ENCODE measurements at regions not wholly inside any gene's neighbourhood (a gene's known extent, or its start where the extent isn't known, plus 50 kb on each side); places are given as distances from the start of the nearest gene placed in this dataset.
A peak's percentile ranks its signal among the peaks of the same experiment; 100 is the strongest.

DNA sequence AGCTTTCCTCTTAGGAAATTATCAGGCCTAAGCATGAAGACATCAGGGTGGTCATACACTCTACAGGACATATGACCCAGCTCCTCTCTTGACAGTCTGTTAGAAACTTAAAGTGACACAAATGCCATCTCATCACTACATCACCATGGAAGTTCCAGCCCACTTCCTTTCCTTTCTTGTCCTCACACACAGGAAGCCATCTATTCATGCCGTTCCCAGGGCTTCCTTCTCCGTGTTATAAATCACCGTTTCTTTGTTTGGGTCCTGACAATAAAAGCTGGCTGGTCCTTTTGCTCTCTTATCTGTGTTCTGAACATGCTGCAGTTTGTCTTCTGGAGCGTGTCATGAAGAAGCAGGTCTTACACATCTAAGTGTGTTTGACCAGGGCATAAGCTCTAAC lies 692.1 kb upstream of the CELF4 start:
- CTCF ChIA-PET = no interaction called here
- POLR2A ChIA-PET = no interaction called here
- H3K27ac Mint-ChIP-seq = no peak overlapping the region

DNA sequence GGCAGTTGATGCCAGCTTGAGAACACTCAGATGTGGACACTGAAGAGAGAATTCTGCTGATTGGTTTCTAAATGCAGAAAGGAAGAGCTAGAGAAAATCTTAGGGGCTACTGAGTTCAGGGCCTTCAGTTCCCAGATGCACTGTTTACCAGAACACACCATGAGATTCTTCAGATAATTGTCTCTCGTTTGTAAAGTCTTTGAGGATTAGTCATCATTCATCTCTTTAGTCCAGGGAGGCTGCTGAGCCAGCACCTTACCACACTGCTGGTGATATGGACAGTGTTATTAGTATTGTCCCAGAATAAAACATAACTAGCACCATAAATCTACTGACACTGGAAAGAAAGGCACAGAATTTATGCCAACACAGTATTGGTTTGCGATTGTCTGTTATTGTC lies 690.8 kb upstream of the CELF4 start:
- CTCF ChIA-PET = no interaction called here
- H3K27ac Mint-ChIP-seq = no peak overlapping the region
- POLR2A ChIA-PET = no interaction called here

More for the DNA sequence above, 692.1 kb upstream of the CELF4 start:
- no peak overlapping the region for H3K27ac ChIP-seq (ENCODE audit: low read length)
- H3K4me3 ChIP-seq (ENCODE audit: control insufficient read depth in 1 of 2, extremely low read depth in 1 of 2, low read length in 1 of 2) = no peak overlapping the region
- no peaks in the 10 kb centered on the region for H3K36me3 ChIP-seq (ENCODE audit: control insufficient read depth in 2 of 2, extremely low read depth in 1 of 2, insufficient read depth in 1 of 2, low read length in 1 of 2)
- H3K27me3 ChIP-seq (replicated peaks in 1 of 2; ENCODE audit: control insufficient read depth in 2 of 2, extremely low read depth in 1 of 2, insufficient read depth in 2 of 2, low read length in 1 of 2) = no peaks in the 10 kb centered on the region
- no peak for DNase-seq
- Mint-ChIP-seq H3K27me3 (no peaks in the 10 kb centered on the region), H3K4me3 (no peak overlapping the region), H3K9me3 (peaks cover 0 to 8% (median 6%) of the 10 kb centered on the region in 3 donors), H3K36me3 (no peaks in the 10 kb centered on the region), H3K4me1 (no peaks in the 10 kb centered on the region)
- H3K9me3 ChIP-seq = no peaks in the 10 kb centered on the region
- peak in 1 of 4 experiments; percentile 23 for ATAC-seq (replicated peaks in 1 of 4)
- no peaks in the 10 kb centered on the region for H3K4me1 ChIP-seq (ENCODE audit: control insufficient read depth in 1 of 2, extremely low read depth in 1 of 2, insufficient read depth in 2 of 2, low read length in 2 of 2)
- 6% methylated on average over 3 of the region's 4 CpGs for WGBS (ENCODE audit: insufficient coverage)

DNA sequence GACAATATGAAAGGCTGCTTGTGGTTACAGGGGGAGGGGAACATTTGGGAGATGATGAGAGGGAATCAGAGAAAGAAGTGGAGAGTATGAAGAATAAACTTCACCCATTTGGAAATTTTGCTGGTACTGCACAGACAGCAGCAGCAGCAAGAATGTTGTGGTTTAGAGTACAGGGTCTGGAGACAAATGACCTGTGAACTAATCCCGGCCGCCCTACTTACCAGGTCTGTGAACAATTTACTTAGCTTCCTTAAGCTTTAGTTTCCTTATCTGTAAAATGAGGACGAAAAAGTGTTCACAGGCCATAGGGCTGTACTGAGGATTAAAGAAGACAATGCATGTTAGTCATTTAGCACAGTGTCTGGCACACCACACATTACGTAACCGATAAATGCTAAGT lies 685.4 kb upstream of the CELF4 start:
- DNase-seq (no peak), ATAC-seq (replicated peaks in 1 of 4) (no peak)
- Mint-ChIP-seq H3K4me3 (no peak overlapping the region), H3K27me3 (no peaks in the 10 kb centered on the region), H3K9me3 (peaks cover 0 to 4% (median 3%) of the 10 kb centered on the region in 3 donors), H3K27ac (no peak overlapping the region), H3K4me1 (no peaks in the 10 kb centered on the region), H3K36me3 (no peaks in the 10 kb centered on the region)
- Histone ChIP-seq H3K4me1 (ENCODE audit: control insufficient read depth in 1 of 2, extremely low read depth in 1 of 2, insufficient read depth in 2 of 2, low read length in 2 of 2) (no peaks in the 10 kb centered on the region), H3K9me3 (no peaks in the 10 kb centered on the region), H3K4me3 (ENCODE audit: control insufficient read depth in 1 of 2, extremely low read depth in 1 of 2, low read length in 1 of 2) (no peak overlapping the region), H3K36me3 (ENCODE audit: control insufficient read depth in 2 of 2, extremely low read depth in 1 of 2, insufficient read depth in 1 of 2, low read length in 1 of 2) (no peaks in the 10 kb centered on the region), H3K27ac (ENCODE audit: low read length) (no peak overlapping the region), H3K27me3 (replicated peaks in 1 of 2; ENCODE audit: control insufficient read depth in 2 of 2, extremely low read depth in 1 of 2, insufficient read depth in 2 of 2, low read length in 1 of 2) (no peaks in the 10 kb centered on the region)
- POLR2A ChIA-PET = no interaction called here
- CTCF ChIA-PET = no interaction called here
- no CpG with 5 or more reads among the region's 5 CpGs for WGBS (ENCODE audit: insufficient coverage)

More for the DNA sequence above, 690.8 kb upstream of the CELF4 start:
- ATAC-seq (replicated peaks in 1 of 4) = no peak
- Histone ChIP-seq H3K4me1 (ENCODE audit: control insufficient read depth in 1 of 2, extremely low read depth in 1 of 2, insufficient read depth in 2 of 2, low read length in 2 of 2) (no peaks in the 10 kb centered on the region), H3K9me3 (no peaks in the 10 kb centered on the region), H3K27me3 (replicated peaks in 1 of 2; ENCODE audit: control insufficient read depth in 2 of 2, extremely low read depth in 1 of 2, insufficient read depth in 2 of 2, low read length in 1 of 2) (no peaks in the 10 kb centered on the region), H3K4me3 (ENCODE audit: control insufficient read depth in 1 of 2, extremely low read depth in 1 of 2, low read length in 1 of 2) (no peak overlapping the region), H3K27ac (ENCODE audit: low read length) (no peak overlapping the region), H3K36me3 (ENCODE audit: control insufficient read depth in 2 of 2, extremely low read depth in 1 of 2, insufficient read depth in 1 of 2, low read length in 1 of 2) (no peaks in the 10 kb centered on the region)
- WGBS (ENCODE audit: insufficient coverage) = 83% methylated on average over 1 of the region's 2 CpGs
- H3K4me3 Mint-ChIP-seq = no peak overlapping the region
- H3K9me3 Mint-ChIP-seq = peaks cover 0 to 11% (median 6%) of the 10 kb centered on the region in 3 donors
- H3K4me1 Mint-ChIP-seq = no peaks in the 10 kb centered on the region
- no peak for DNase-seq
- H3K36me3 Mint-ChIP-seq = no peaks in the 10 kb centered on the region
- no peaks in the 10 kb centered on the region for H3K27me3 Mint-ChIP-seq

DNA sequence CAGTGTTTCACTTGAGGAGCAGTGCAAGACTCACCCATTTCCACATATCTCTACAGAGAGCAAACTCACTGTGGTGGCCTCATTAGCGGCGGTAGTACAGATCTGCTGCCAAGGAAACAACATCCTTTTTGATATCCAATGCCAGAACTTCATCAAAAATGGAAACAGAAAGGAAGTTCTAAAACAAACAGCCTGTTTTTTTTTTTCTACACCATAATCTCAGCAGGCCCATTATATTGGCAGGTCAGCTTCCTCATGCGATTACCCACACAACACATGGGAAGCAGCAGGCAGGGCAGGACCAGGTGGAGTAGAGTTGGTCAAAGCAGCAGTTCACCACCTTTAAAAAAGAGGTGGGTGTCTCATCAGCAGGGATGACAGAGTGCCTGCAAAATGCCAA lies 678.9 kb upstream of the CELF4 start:
- 92% methylated on average over 2 of the region's 3 CpGs for WGBS (ENCODE audit: insufficient coverage)
- no peaks in the 10 kb centered on the region for H3K9me3 ChIP-seq

DNA sequence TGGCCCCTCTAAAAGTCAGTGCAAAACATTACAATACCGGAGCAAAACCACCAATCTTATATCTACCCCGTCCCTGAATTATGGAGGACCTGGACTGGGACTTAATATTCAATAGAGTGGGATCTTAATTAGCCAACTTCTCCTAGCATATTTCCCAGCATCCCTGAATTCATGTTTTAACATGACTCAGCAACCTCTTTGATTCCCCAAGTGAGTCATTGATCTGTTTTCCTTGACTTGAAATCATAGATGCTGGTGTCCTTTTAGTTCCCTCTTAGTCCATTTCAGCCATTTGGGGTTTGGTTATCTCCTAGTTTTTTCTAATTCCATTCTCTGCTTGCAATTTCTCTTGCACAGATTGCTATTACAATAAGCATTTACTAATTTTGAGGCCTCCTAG lies 677.7 kb upstream of the CELF4 start:
- no peak overlapping the region for H3K4me3 ChIP-seq (ENCODE audit: control insufficient read depth in 1 of 2, extremely low read depth in 1 of 2, low read length in 1 of 2)
- Mint-ChIP-seq H3K9me3 (peaks cover 8 to 21% (median 9%) of the 10 kb centered on the region in 3 donors), H3K27me3 (no peaks in the 10 kb centered on the region), H3K4me3 (no peak overlapping the region), H3K27ac (no peak overlapping the region), H3K36me3 (no peaks in the 10 kb centered on the region), H3K4me1 (no peaks in the 10 kb centered on the region)
- no peaks in the 10 kb centered on the region for H3K36me3 ChIP-seq (ENCODE audit: control insufficient read depth in 2 of 2, extremely low read depth in 1 of 2, insufficient read depth in 1 of 2, low read length in 1 of 2)
- no peak for DNase-seq
- H3K9me3 ChIP-seq = no peaks in the 10 kb centered on the region
- no CpG with 5 or more reads among the region's 2 CpGs for WGBS (ENCODE audit: insufficient coverage)
- H3K27ac ChIP-seq (ENCODE audit: low read length) = no peak overlapping the region
- no peaks in the 10 kb centered on the region for H3K27me3 ChIP-seq (replicated peaks in 1 of 2; ENCODE audit: control insufficient read depth in 2 of 2, extremely low read depth in 1 of 2, insufficient read depth in 2 of 2, low read length in 1 of 2)
- H3K4me1 ChIP-seq (ENCODE audit: control insufficient read depth in 1 of 2, extremely low read depth in 1 of 2, insufficient read depth in 2 of 2, low read length in 2 of 2) = no peaks in the 10 kb centered on the region
- POLR2A ChIA-PET = no interaction called here
- no peak for ATAC-seq (replicated peaks in 1 of 4)
- CTCF ChIA-PET = no interaction called here

More for the DNA sequence above, 678.9 kb upstream of the CELF4 start:
- Histone ChIP-seq H3K36me3 (ENCODE audit: control insufficient read depth in 2 of 2, extremely low read depth in 1 of 2, insufficient read depth in 1 of 2, low read length in 1 of 2) (no peaks in the 10 kb centered on the region), H3K4me3 (ENCODE audit: control insufficient read depth in 1 of 2, extremely low read depth in 1 of 2, low read length in 1 of 2) (no peak overlapping the region), H3K4me1 (ENCODE audit: control insufficient read depth in 1 of 2, extremely low read depth in 1 of 2, insufficient read depth in 2 of 2, low read length in 2 of 2) (no peaks in the 10 kb centered on the region), H3K27me3 (replicated peaks in 1 of 2; ENCODE audit: control insufficient read depth in 2 of 2, extremely low read depth in 1 of 2, insufficient read depth in 2 of 2, low read length in 1 of 2) (no peaks in the 10 kb centered on the region), H3K27ac (ENCODE audit: low read length) (no peak overlapping the region)
- POLR2A ChIA-PET = no interaction called here
- Mint-ChIP-seq H3K9me3 (peaks cover 6 to 18% (median 8%) of the 10 kb centered on the region in 3 donors), H3K4me3 (no peak overlapping the region), H3K27me3 (no peaks in the 10 kb centered on the region), H3K36me3 (no peaks in the 10 kb centered on the region), H3K27ac (no peak overlapping the region), H3K4me1 (no peaks in the 10 kb centered on the region)
- CTCF ChIA-PET = no interaction called here
- DNase-seq (no peak), ATAC-seq (replicated peaks in 1 of 4) (no peak)

DNA sequence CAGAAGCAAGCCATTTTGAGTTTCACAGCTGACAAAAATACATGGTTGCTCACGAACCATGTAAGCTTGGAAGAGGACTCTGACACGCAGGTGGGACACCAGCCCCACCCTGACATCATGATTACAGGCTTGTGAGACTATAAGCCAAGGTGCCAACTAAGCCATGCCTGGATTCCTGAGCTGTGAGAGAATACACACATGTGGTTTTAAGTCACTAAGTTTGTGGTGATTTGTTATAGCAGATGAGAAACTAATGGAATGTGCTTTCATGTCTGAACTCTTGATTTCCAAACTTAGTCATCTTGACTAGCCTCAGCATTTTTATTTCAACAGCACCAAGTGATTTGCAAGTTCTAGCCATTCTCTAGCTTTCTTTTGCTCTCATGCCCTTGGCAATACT lies 676.1 kb upstream of the CELF4 start:
- DNase-seq (no peak), ATAC-seq (replicated peaks in 1 of 4) (no peak)
- no peaks in the 10 kb centered on the region for H3K27me3 Mint-ChIP-seq
- no peaks in the 10 kb centered on the region for H3K36me3 Mint-ChIP-seq
- H3K4me3 Mint-ChIP-seq = no peak overlapping the region
- no CpG with 5 or more reads among the region's 2 CpGs for WGBS (ENCODE audit: insufficient coverage)
- ChIA-PET POLR2A (no interaction called here), CTCF (no interaction called here)
- Histone ChIP-seq H3K9me3 (no peaks in the 10 kb centered on the region), H3K4me3 (ENCODE audit: control insufficient read depth in 1 of 2, extremely low read depth in 1 of 2, low read length in 1 of 2) (no peak overlapping the region), H3K27me3 (replicated peaks in 1 of 2; ENCODE audit: control insufficient read depth in 2 of 2, extremely low read depth in 1 of 2, insufficient read depth in 2 of 2, low read length in 1 of 2) (no peaks in the 10 kb centered on the region), H3K27ac (ENCODE audit: low read length) (no peak overlapping the region), H3K36me3 (ENCODE audit: control insufficient read depth in 2 of 2, extremely low read depth in 1 of 2, insufficient read depth in 1 of 2, low read length in 1 of 2) (no peaks in the 10 kb centered on the region), H3K4me1 (ENCODE audit: control insufficient read depth in 1 of 2, extremely low read depth in 1 of 2, insufficient read depth in 2 of 2, low read length in 2 of 2) (no peaks in the 10 kb centered on the region)
- peaks cover 8 to 18% (median 9%) of the 10 kb centered on the region in 3 donors for H3K9me3 Mint-ChIP-seq
- H3K27ac Mint-ChIP-seq = no peak overlapping the region
- no peaks in the 10 kb centered on the region for H3K4me1 Mint-ChIP-seq

DNA sequence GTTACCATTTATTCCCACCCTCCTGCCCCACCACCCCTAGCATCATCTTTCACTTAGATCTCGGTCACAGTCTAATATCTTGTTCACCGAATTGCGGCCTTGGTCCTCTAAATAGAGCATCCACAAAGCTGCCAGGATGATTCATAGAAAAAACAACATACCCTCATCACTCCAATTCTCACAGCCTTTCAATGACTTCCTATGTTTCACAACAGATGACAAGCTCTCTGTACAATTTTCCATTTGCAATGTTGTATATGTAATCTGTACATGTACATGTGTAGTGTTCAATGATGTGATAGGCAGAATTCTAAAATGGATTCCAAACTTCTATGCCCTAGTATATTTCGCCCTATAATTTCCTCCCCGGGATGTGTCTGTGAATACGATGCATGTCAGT lies 675.6 kb upstream of the CELF4 start:
- Mint-ChIP-seq H3K4me3 (no peak overlapping the region), H3K27ac (no peak overlapping the region), H3K4me1 (no peaks in the 10 kb centered on the region), H3K27me3 (no peaks in the 10 kb centered on the region), H3K36me3 (no peaks in the 10 kb centered on the region), H3K9me3 (peaks cover 8 to 17% (median 9%) of the 10 kb centered on the region in 3 donors)
- no peaks in the 10 kb centered on the region for H3K4me1 ChIP-seq (ENCODE audit: control insufficient read depth in 1 of 2, extremely low read depth in 1 of 2, insufficient read depth in 2 of 2, low read length in 2 of 2)
- H3K4me3 ChIP-seq (ENCODE audit: control insufficient read depth in 1 of 2, extremely low read depth in 1 of 2, low read length in 1 of 2) = no peak overlapping the region
- H3K27me3 ChIP-seq (replicated peaks in 1 of 2; ENCODE audit: control insufficient read depth in 2 of 2, extremely low read depth in 1 of 2, insufficient read depth in 2 of 2, low read length in 1 of 2) = no peaks in the 10 kb centered on the region
- CTCF ChIA-PET = no interaction called here
- H3K9me3 ChIP-seq = no peaks in the 10 kb centered on the region
- 100% methylated on average over 2 of the region's 6 CpGs for WGBS (ENCODE audit: insufficient coverage)
- ATAC-seq (replicated peaks in 1 of 4) (no peak), DNase-seq (no peak)
- POLR2A ChIA-PET = no interaction called here
- H3K36me3 ChIP-seq (ENCODE audit: control insufficient read depth in 2 of 2, extremely low read depth in 1 of 2, insufficient read depth in 1 of 2, low read length in 1 of 2) = no peaks in the 10 kb centered on the region
- H3K27ac ChIP-seq (ENCODE audit: low read length) = no peak overlapping the region

Data from T-cell (primary cell).